RPMI8226 (cell line): ENCODE measurements at regions not wholly inside any gene's neighbourhood (a gene's known extent, or its start where the extent isn't known, plus 50 kb on each side); places are given as distances from the start of the nearest gene placed in this dataset.

Source experiments
- DNase-seq: peaks from one replicate; pipeline ENCODE4 v3.0.0-alpha.2; 2015

DNA sequence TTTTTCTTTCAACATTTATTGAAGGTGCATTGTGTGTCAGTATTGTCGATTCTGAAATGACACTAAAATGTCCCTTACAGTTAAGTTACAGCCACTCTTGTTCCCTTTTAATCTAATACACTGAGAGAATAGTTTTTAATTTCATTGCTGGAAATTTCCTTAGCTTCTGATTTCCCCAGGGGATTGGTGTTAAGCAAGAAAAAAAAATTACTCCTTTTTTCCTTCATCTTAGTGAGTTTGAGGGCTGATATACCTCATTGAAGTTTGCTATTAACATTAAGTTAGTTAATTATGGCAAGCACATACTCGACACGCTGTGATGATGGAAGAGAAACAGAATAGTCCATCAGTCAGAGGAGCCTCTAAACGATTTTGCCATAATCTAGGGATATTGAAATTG is 57.0 kb upstream of the EXOC4 start:
- DNase-seq: no peak

DNA sequence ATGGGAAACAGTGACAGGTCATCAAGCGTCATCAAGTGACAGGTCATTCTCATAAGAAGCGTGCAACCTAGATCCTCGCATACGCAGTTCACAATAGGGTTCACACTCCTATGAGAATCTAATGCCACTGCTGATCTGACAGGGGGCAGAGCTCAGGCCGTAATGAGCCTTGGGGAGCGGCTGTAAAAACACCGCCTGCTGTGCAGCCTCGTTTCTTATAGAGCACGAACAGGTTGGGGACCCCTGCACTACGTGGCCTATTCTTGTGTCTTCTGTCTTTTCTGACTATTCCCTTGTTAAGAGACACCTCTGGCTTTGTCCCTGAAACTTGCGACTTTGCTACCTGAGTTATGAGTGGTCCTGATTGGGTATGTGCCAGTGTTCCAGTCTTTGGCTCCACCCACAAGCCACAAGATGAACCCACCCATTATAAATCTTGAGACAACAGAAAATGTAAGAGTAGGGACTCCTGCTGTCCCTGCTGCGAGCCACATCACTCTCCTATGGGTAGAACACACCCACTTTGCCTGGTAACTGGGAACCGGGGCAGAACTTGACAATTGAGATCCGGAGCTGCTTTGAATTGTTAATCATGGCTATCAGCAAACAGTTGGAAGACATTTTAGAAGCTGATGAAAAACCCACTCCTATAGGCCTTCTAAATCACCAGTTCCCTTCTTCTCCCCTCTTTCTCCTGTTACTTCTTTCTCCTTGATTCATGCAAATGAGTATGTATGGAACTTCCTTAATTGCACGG is 55.8 kb upstream of the EXOC4 start:
- no peak for DNase-seq

DNA sequence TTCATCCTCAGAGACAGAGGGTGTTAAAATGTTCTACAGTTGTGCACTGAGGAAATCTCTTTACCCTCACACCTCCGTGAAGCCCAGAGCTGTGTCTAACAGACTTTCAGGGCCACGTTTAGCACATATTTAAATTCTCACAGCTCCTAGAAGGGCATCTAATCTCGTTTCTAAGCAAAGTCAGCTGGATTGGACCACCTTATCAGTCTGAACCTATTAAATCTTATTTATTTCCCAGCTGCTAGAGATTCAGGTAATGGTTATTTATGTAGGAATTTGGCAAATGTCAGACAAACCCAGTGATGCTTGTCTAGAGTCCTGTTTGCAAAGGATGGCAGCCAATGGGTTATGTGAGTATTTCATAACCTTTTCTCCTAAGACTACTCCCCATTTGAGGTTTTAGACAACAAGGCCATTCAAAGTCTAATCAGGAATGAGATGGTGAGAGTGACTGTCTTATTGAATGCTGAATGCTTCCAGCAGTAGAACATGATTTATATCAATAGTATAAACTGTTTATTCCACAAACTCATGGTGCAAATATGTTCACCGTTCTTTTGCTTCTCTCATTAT is 54.8 kb upstream of the EXOC4 start:
- DNase-seq: no peak

DNA sequence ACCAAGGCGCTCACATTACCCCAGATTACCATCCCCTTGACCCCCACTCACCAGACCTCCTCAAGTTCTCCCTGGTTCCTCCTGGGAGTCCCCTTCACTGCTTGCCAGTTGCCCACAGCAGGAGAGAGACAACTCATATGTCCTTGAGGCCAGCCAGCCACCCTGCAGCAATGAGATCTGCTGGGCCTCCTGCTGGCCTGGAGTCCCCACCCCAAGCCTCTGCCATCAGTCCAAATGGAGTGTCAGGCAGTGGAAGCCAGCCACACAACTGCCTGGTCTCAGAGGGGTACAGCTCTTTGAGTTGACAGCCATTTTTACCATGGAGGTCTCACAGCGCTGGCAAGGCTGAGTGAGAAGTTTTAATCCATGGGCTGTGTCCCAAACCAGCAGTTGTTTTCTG is 53.0 kb upstream of the EXOC4 start:
- no peak for DNase-seq

DNA sequence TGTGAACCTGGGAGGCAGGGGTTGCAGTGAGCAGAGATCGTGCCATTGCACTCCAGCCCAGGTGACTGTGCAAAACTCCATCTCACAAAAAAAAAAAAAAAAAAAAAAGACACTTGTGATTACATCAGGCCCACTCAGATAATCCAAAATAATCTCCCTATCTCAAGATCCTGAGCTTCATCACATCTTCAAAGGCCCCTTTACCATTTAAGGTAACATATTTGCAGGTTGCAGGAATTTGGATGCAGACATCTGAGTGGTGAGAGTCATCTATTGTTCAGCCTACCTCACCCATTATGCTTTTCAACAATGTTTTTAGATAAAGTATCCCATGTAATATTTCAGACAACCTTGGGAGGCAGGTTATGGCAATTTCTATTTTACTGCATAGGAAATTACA is 51.4 kb upstream of the EXOC4 start:
- no peak for DNase-seq

DNA sequence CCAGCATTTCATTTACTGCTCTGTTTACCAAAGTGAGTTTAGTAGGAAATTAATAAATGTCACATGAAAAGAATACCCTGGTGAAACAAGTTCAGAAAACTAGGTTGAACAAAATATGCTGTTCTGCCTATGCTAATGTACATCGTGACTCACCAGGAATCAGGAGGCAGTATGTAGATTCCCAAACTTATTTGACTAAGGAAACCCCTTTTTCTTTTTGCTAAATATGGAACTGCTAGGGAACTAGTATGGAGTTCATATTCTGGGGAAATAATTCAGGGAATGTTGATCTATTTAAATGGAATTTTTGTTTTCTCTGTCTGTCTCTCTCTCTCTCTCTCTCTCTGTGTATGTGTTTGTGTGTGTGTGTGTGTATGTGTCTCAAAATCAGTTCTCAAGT is 49.9 kb upstream of the EXOC4 start:
- no peak for DNase-seq
